Endothelial cell (in vitro differentiated cells): ENCODE measurements at regions not wholly inside any gene's neighbourhood (a gene's known extent, or its start where the extent isn't known, plus 50 kb on each side); places are given as distances from the start of the nearest gene placed in this dataset.
"Not testable (repeated sequence)": the region's sequence is repeated elsewhere in the genome, so short reads cannot be mapped to it uniquely, and the experiment has no call there.

Experiments
- DNase-seq: peaks from one replicate; pipeline ENCODE4 v3.0.0; 2021; ENCODE audit warnings: low spot score
- H3K27ac Mint-ChIP-seq: one replicate; pipeline ENCODE4 v1.8.0; 2021; ENCODE audit warnings: mixed read lengths, inconsistent platforms; ENCODE audit not compliant: unreplicated experiment
- H3K27me3 Mint-ChIP-seq: one replicate; pipeline ENCODE4 v1.8.0; 2021; ENCODE audit warnings: mild to moderate bottlenecking, moderate library complexity, mixed read lengths, inconsistent platforms; ENCODE audit not compliant: unreplicated experiment
- H3K36me3 Mint-ChIP-seq: one replicate; pipeline ENCODE4 v1.8.0; 2021; ENCODE audit warnings: mild to moderate bottlenecking, low read depth, mixed read lengths, inconsistent platforms; ENCODE audit not compliant: unreplicated experiment
- H3K4me1 Mint-ChIP-seq: one replicate; pipeline ENCODE4 v1.8.0; 2021; ENCODE audit warnings: mild to moderate bottlenecking, mixed read lengths, inconsistent platforms; ENCODE audit not compliant: unreplicated experiment
- H3K4me3 Mint-ChIP-seq: one replicate; pipeline ENCODE4 v1.8.0; 2021; ENCODE audit warnings: mild to moderate bottlenecking, mixed read lengths, inconsistent platforms; ENCODE audit not compliant: unreplicated experiment
- H3K9me3 Mint-ChIP-seq: one replicate; pipeline ENCODE4 v1.8.0; 2021; ENCODE audit warnings: mixed read lengths, inconsistent platforms; ENCODE audit not compliant: unreplicated experiment
- TF ChIP-seq, protein P1 (sequence below): fragments of 200-600 bp; sonication (generic); IDR thresholded peaks from one replicate; pipeline ENCODE4 v1.5.0; 2021; ENCODE audit warnings: antibody characterized with exemption; ENCODE audit not compliant: unreplicated experiment

DNA sequence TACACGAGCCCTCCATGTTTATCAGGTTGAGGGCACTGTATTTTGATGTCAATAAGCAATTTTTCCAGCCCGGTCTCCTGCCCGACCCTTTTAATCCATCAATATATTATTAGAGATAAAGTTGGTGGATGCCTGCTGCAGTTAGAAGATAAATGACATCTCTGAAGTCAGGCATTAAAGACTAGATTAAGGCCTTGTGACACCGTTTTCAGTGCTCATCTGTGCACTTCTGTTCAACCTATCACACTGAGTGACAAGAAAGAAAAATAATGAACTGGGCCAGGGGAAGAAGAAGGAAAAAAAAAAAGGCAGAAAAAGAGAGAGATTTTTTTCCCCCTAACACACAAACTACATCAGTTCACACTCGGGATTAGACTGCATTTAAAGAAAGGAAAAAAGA lies 371.8 kb downstream of the IL20RB start:
- no peaks in the 10 kb centered on the region for H3K9me3 Mint-ChIP-seq
- H3K36me3 Mint-ChIP-seq: no peaks in the 10 kb centered on the region
- TF ChIP-seq, protein P1, sequence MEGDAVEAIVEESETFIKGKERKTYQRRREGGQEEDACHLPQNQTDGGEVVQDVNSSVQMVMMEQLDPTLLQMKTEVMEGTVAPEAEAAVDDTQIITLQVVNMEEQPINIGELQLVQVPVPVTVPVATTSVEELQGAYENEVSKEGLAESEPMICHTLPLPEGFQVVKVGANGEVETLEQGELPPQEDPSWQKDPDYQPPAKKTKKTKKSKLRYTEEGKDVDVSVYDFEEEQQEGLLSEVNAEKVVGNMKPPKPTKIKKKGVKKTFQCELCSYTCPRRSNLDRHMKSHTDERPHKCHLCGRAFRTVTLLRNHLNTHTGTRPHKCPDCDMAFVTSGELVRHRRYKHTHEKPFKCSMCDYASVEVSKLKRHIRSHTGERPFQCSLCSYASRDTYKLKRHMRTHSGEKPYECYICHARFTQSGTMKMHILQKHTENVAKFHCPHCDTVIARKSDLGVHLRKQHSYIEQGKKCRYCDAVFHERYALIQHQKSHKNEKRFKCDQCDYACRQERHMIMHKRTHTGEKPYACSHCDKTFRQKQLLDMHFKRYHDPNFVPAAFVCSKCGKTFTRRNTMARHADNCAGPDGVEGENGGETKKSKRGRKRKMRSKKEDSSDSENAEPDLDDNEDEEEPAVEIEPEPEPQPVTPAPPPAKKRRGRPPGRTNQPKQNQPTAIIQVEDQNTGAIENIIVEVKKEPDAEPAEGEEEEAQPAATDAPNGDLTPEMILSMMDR: no peak
- H3K4me3 Mint-ChIP-seq: no peak overlapping the region
- no peak for DNase-seq
- H3K27ac Mint-ChIP-seq: no peak overlapping the region
- H3K4me1 Mint-ChIP-seq: peaks cover 3% of the 10 kb centered on the region
- no peaks in the 10 kb centered on the region for H3K27me3 Mint-ChIP-seq

GRCh38 chr3:137330246-137330645 lies 372.5 kb downstream of the IL20RB start:
- Mint-ChIP-seq H3K27me3 (no peaks in the 10 kb centered on the region), H3K4me1 (peaks cover 3% of the 10 kb centered on the region), H3K4me3 (no peak overlapping the region), H3K27ac (no peak overlapping the region), H3K36me3 (no peaks in the 10 kb centered on the region), H3K9me3 (no peaks in the 10 kb centered on the region)
- no peak for DNase-seq
- TF ChIP-seq, protein P1: no peak

- H3K36me3 Mint-ChIP-seq: no peaks in the 10 kb centered on the region
- H3K27ac Mint-ChIP-seq: no peak overlapping the region
- H3K27me3 Mint-ChIP-seq: no peaks in the 10 kb centered on the region
- peaks cover 3% of the 10 kb centered on the region for H3K4me1 Mint-ChIP-seq
- TF ChIP-seq, protein P1: no peak
- DNase-seq: no peak
- H3K9me3 Mint-ChIP-seq: no peaks in the 10 kb centered on the region
- H3K4me3 Mint-ChIP-seq: no peak overlapping the region
Observed at GRCh38 chr3:137332297-137332696, 374.5 kb downstream of the IL20RB start.

DNA sequence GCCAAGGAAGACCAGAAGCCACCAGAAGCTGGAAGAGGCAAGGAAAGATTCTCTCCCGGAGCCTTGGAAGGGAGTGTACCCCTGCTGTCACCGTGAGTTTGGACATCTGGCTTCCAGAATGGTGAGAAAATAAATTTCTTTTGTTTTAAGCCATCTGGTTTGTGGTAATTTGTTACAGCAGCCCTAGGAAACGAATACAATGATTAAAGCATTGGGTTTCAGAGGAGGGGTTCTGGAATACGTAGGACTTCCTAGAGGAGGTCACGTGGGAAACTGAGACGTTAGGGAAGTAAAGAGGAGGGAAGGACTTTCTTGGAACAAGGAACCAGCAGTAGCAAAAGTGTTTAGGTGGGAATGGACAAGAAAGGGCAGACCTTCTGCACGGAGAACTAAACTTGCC lies 377.7 kb downstream of the IL20RB start:
- Mint-ChIP-seq H3K9me3 (peaks cover 6% of the 10 kb centered on the region), H3K4me1 (no peaks in the 10 kb centered on the region), H3K27ac (no peak overlapping the region), H3K27me3 (no peaks in the 10 kb centered on the region), H3K36me3 (peaks cover 5% of the 10 kb centered on the region), H3K4me3 (no peak overlapping the region)
- no peak for DNase-seq
- TF ChIP-seq, protein P1: no peak

DNA sequence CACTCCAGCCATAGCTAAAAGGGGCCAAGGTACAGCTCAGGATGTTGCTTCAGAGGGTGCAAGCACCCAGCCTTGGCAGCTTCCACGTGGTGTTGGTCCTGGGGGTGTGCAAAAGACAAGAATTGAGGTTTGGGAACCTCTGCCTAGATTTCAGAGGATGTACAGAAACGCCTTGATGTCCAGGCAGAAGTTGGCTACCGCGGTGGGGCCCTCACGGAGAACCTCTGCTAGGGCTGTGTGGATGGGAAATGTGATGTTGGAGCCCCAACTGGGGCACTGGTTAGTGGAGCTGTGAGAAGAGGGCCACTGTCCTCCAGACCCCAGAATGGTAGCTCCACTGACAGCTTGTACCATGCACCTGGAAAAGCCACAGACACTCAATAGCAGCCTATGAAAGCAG lies 380.6 kb downstream of the IL20RB start:
- H3K27me3 Mint-ChIP-seq, H3K4me1 Mint-ChIP-seq, H3K9me3 Mint-ChIP-seq, H3K36me3 Mint-ChIP-seq, H3K4me3 Mint-ChIP-seq, DNase-seq, H3K27ac Mint-ChIP-seq: not testable (repeated sequence)

- TF ChIP-seq, protein P1: no peak
- no peak for DNase-seq
- H3K27ac Mint-ChIP-seq: no peak overlapping the region
- H3K4me1 Mint-ChIP-seq: peaks cover 9% of the 10 kb centered on the region
- H3K9me3 Mint-ChIP-seq: no peaks in the 10 kb centered on the region
- H3K36me3 Mint-ChIP-seq: no peaks in the 10 kb centered on the region
- H3K4me3 Mint-ChIP-seq: no peak overlapping the region
- no peaks in the 10 kb centered on the region for H3K27me3 Mint-ChIP-seq
Observed at GRCh38 chr3:137343283-137343682, 385.5 kb downstream of the IL20RB start.
